Ishikawa (cell line): ENCODE measurements at regions not wholly inside any gene's neighbourhood (a gene's known extent, or its start where the extent isn't known, plus 50 kb on each side); places are given as distances from the start of the nearest gene placed in this dataset.

ENCODE experiments used
- CEBPB ChIP-seq: IDR thresholded peaks from 2 replicates; pipeline ENCODE4 v1.6.1; 2012
- RAD21 ChIP-seq: IDR thresholded peaks from 2 replicates; pipeline ENCODE4 v1.6.1; 2012; ENCODE audit warnings: low read depth
- REST ChIP-seq: IDR thresholded peaks from 2 replicates; pipeline ENCODE4 v1.6.1; 2012; ENCODE audit warnings: low read depth, mild to moderate bottlenecking
- TCF12 ChIP-seq: IDR thresholded peaks from 2 replicates; pipeline ENCODE4 v1.6.1; 2012; ENCODE audit warnings: low read depth
- USF1 ChIP-seq: IDR thresholded peaks from 2 replicates; pipeline ENCODE4 v1.6.1; 2012

- no peak for TF ChIP-seq TCF12
- TF ChIP-seq CEBPB = no peak
- TF ChIP-seq RAD21 = no peak
- no peak for TF ChIP-seq REST
- TF ChIP-seq USF1 = no peak
Measured at GRCh38 chr12:124194264-124194892, 100.5 kb upstream of the RFLNA start.
